SK-N-SH treated with all-trans-retinoic acid at 6 μM for 48 hours (cell line): ENCODE measurements at regions not wholly inside any gene's neighbourhood (a gene's known extent, or its start where the extent isn't known, plus 50 kb on each side); places are given as distances from the start of the nearest gene placed in this dataset.

Experiments
- ARNTL ChIP-seq: fragments of 450-650 bp; formaldehyde crosslinking; IDR thresholded peaks from 2 replicates; pipeline ENCODE4 v1.5.0; 2020; ENCODE audit warnings: low read depth, mild to moderate bottlenecking, moderate library complexity, borderline replicate concordance
- PATZ1 ChIP-seq: fragments of 250-450 bp; sonication (Bioruptor Pico); IDR thresholded peaks from 2 replicates; pipeline ENCODE4 v1.8.0; 2020; ENCODE audit warnings: mild to moderate bottlenecking, moderate library complexity, borderline replicate concordance
- POU6F1 ChIP-seq: fragments of 250-450 bp; sonication (Bioruptor Pico); IDR thresholded peaks from 2 replicates; pipeline ENCODE4 v1.8.0; 2021; ENCODE audit warnings: low read depth, mild to moderate bottlenecking, moderate library complexity, borderline replicate concordance
- PPARA ChIP-seq: fragments of 250-450 bp; sonication (Bioruptor Pico); IDR thresholded peaks from 2 replicates; pipeline ENCODE4 v1.5.0; 2020; ENCODE audit warnings: mild to moderate bottlenecking, borderline replicate concordance
- RARB ChIP-seq: fragments of 250-450 bp; sonication (Bioruptor Pico); IDR thresholded peaks from 2 replicates; pipeline ENCODE4 v1.8.0; 2021; ENCODE audit warnings: mild to moderate bottlenecking, moderate library complexity
- TCF4 ChIP-seq: fragments of 250-450 bp; sonication (Bioruptor Pico); IDR thresholded peaks from 2 replicates; pipeline ENCODE4 v1.8.0; 2021; ENCODE audit warnings: mild to moderate bottlenecking, moderate library complexity, borderline replicate concordance
- TOX ChIP-seq: fragments of 250-450 bp; sonication (Bioruptor Pico); IDR thresholded peaks from 2 replicates; pipeline ENCODE4 v1.8.0; 2021; ENCODE audit warnings: mild to moderate bottlenecking, moderate library complexity, borderline replicate concordance
- TSHZ2 ChIP-seq: fragments of 250-450 bp; sonication (Bioruptor Pico); IDR thresholded peaks from 2 replicates; pipeline ENCODE4 v1.5.0; 2020; ENCODE audit warnings: mild to moderate bottlenecking, moderate library complexity
- ZFP3 ChIP-seq: fragments of 250-450 bp; sonication (Bioruptor Pico); IDR thresholded peaks from 2 replicates; pipeline ENCODE4 v1.5.0; 2020; ENCODE audit warnings: mild to moderate bottlenecking, moderate library complexity
- ZNF70 ChIP-seq: fragments of 450-650 bp; formaldehyde crosslinking; IDR thresholded peaks from 2 replicates; pipeline ENCODE4 v1.5.0; 2020; ENCODE audit warnings: mild to moderate bottlenecking, moderate library complexity

- TF ChIP-seq ZNF70: no peak
- no peak for TF ChIP-seq POU6F1 (CRISPR knock-in tag)
- TF ChIP-seq TCF4: no peak
- TF ChIP-seq PATZ1 (CRISPR knock-in tag): no peak
- TF ChIP-seq TOX (CRISPR knock-in tag): no peak
- no peak for TF ChIP-seq TSHZ2 (CRISPR knock-in tag)
- no peak for TF ChIP-seq RARB (CRISPR knock-in tag)
- TF ChIP-seq ARNTL (CRISPR knock-in tag): no peak
- TF ChIP-seq ZFP3 (CRISPR knock-in tag): no peak
- TF ChIP-seq PPARA: no peak
These were observed 118.0 kb upstream of the PAXBP1 start for GRCh38 chr21:32889596-32889995.
